ENCODE measurements at regions not wholly inside any gene's neighbourhood (a gene's known extent, or its start where the extent isn't known, plus 50 kb on each side); places are given as distances from the start of the nearest gene placed in this dataset.

DNA sequence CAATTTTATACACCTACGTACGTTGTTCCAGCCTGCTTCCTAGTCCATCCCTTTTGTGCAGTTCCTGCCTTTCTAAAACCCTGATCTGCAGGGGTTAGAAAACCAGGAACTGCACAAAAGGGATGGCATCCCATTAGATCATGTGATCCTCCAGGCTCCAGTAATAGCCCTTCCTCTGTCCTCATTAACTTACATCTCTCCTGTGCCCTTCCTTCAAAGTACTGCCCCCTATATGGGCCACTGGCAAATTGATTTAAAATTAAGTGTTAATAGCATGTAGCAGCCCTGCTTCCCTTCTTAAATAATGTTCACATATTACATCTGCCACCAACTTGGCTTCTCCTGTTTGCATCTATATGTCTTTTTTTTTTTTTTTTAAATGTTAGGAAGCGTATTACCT lies 61.3 kb upstream of the NXPH2 start:
- Histone ChIP-seq H2BK5ac (ENCODE audit: insufficient read length, low read length) (no peak overlapping the region), H3K79me2 (ENCODE audit: insufficient read depth, low read length) (no peaks in the 10 kb centered on the region), H2BK15ac (ENCODE audit: low read depth, low read length) (no peak overlapping the region), H3T11ph (ENCODE audit: low read length) (no peak overlapping the region), H3K79me1 (ENCODE audit: insufficient read depth, low read depth, low read length, poor library complexity, severe bottlenecking) (no peaks in the 10 kb centered on the region), H2BK20ac (ENCODE audit: low read depth, low read length, poor library complexity, severe bottlenecking) (no peak overlapping the region), H2AFZ (ENCODE audit: low read length) (no peak overlapping the region), H3K4me2 (ENCODE audit: insufficient read depth, insufficient read length, low read length) (no peak overlapping the region), H3K23ac (ENCODE audit: insufficient read length, low read depth, low read length) (no peak overlapping the region), H2BK12ac (ENCODE audit: insufficient read length, low read depth, low read length) (no peak overlapping the region), H4K91ac (ENCODE audit: insufficient read length, low read depth, low read length) (no peak overlapping the region), H2BK120ac (ENCODE audit: low read depth, low read length, poor library complexity, severe bottlenecking) (no peak overlapping the region), H3K9me3 (ENCODE audit: control insufficient read depth, low read depth, low read length) (no peaks in the 10 kb centered on the region), H4K8ac (replicated peaks; ENCODE audit: insufficient read length, low read depth, low read length) (no peak overlapping the region), H3K4ac (ENCODE audit: low read depth, low read length) (no peak overlapping the region), H4K20me1 (ENCODE audit: control insufficient read depth, insufficient read depth, insufficient read length) (no peaks in the 10 kb centered on the region), H3K23me2 (ENCODE audit: insufficient read length, low read depth, low read length, poor library complexity, severe bottlenecking) (no peaks in the 10 kb centered on the region), H3K56ac (ENCODE audit: insufficient read length, low read depth, low read length) (no peak overlapping the region), H3K27ac (ENCODE audit: insufficient read length, low read depth, low read length) (no peak overlapping the region), H2AK5ac (ENCODE audit: insufficient read length, low read length) (no peak overlapping the region), H3K9ac (ENCODE audit: extremely low read depth, insufficient read length, low read length) (no peak overlapping the region), H3K27me3 (ENCODE audit: insufficient read depth, low read length) (no peaks in the 10 kb centered on the region), H4K5ac (ENCODE audit: insufficient read length, low read depth, low read length) (no peak overlapping the region), H3K18ac (ENCODE audit: insufficient read length, low read depth, low read length) (no peak overlapping the region), H3K14ac (ENCODE audit: insufficient read depth, low read length) (no peak overlapping the region), H3K4me1 (ENCODE audit: insufficient read depth, low read length) (no peaks in the 10 kb centered on the region)
- Mint-ChIP-seq H3K27ac (no peak overlapping the region), H3K4me3 (no peak overlapping the region), H3K9me3 (no peaks in the 10 kb centered on the region), H3K27me3 (ENCODE audit: low read depth) (no peaks in the 10 kb centered on the region), H3K36me3 (ENCODE audit: insufficient read depth in 1 of 3, low read depth in 3 of 3) (no peaks in the 10 kb centered on the region), H3K4me1 (peaks cover 2% of the 10 kb centered on the region in 2 experiments; a peak in 2 of 4 replicates)
- WGBS (ENCODE audit: extremely low coverage, insufficient read length, low lambda C conversion rate) = no CpG with 5 or more reads among the region's 3 CpGs
- DNase-seq = no peak
- TF ChIP-seq, protein P1, sequence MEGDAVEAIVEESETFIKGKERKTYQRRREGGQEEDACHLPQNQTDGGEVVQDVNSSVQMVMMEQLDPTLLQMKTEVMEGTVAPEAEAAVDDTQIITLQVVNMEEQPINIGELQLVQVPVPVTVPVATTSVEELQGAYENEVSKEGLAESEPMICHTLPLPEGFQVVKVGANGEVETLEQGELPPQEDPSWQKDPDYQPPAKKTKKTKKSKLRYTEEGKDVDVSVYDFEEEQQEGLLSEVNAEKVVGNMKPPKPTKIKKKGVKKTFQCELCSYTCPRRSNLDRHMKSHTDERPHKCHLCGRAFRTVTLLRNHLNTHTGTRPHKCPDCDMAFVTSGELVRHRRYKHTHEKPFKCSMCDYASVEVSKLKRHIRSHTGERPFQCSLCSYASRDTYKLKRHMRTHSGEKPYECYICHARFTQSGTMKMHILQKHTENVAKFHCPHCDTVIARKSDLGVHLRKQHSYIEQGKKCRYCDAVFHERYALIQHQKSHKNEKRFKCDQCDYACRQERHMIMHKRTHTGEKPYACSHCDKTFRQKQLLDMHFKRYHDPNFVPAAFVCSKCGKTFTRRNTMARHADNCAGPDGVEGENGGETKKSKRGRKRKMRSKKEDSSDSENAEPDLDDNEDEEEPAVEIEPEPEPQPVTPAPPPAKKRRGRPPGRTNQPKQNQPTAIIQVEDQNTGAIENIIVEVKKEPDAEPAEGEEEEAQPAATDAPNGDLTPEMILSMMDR (conservative IDR thresholded peaks at IDR 0.05) = no peak; the same call in 2 of the 3 replicates
